ENCODE measurements at regions not wholly inside any gene's neighbourhood (a gene's known extent, or its start where the extent isn't known, plus 50 kb on each side); places are given as distances from the start of the nearest gene placed in this dataset.

DNA sequence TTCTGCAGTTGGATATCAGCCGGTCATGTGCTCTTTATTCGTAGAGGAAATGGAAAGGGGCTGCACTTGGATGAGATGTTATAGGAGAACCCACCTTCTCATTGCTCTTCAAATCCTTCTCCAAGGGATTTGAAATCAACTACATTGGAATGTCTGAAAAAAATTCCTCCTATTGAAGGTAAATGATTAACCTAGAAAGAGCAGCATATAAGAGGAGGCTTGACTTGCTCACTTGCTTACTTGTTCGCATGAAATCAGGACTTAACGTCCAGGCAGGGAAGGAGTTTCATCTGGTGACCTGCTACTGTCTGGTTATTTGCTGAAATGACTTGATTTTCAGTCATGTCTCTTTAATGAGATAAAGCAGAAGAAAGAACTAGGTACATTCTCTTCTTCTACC is 338.4 kb upstream of the NOCT start:
- TF ChIP-seq, protein P1, sequence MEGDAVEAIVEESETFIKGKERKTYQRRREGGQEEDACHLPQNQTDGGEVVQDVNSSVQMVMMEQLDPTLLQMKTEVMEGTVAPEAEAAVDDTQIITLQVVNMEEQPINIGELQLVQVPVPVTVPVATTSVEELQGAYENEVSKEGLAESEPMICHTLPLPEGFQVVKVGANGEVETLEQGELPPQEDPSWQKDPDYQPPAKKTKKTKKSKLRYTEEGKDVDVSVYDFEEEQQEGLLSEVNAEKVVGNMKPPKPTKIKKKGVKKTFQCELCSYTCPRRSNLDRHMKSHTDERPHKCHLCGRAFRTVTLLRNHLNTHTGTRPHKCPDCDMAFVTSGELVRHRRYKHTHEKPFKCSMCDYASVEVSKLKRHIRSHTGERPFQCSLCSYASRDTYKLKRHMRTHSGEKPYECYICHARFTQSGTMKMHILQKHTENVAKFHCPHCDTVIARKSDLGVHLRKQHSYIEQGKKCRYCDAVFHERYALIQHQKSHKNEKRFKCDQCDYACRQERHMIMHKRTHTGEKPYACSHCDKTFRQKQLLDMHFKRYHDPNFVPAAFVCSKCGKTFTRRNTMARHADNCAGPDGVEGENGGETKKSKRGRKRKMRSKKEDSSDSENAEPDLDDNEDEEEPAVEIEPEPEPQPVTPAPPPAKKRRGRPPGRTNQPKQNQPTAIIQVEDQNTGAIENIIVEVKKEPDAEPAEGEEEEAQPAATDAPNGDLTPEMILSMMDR (IDR thresholded peaks at IDR 0.05) = no peak
- TF ChIP-seq POLR2A (IDR thresholded peaks at IDR 0.05) = no peak

Measured in uterus (tissue), 2 donors.